Keratinocyte (primary cell): ENCODE measurements at regions not wholly inside any gene's neighbourhood (a gene's known extent, or its start where the extent isn't known, plus 50 kb on each side); places are given as distances from the start of the nearest gene placed in this dataset.

ENCODE experiments used
- DNase-seq: peaks from one replicate; pipeline ENCODE4 v3.0.0-alpha.2; 2011; ENCODE audit warnings: low read depth, missing footprints, low spot score
- FAIRE-seq: peaks from 2 replicates; lab custom pipeline; 2011; peaks lifted over from hg19 to GRCh38; lab: Jason Lieb, UNC
- H2AFZ ChIP-seq: 2 replicates; pipeline ENCODE4 v1.6.0; 2012; ENCODE audit warnings: low read length, control low read depth, inconsistent platforms; ENCODE audit not compliant: control insufficient read depth
- H3K27ac ChIP-seq: 2 replicates; pipeline ENCODE4 v1.5.1; 2011; ENCODE audit warnings: low read length; ENCODE audit not compliant: control insufficient read depth, insufficient read depth
- H3K27me3 ChIP-seq: 3 replicates; pipeline ENCODE4 v1.6.0; 2011; ENCODE audit warnings: low read length; ENCODE audit not compliant: control insufficient read depth, insufficient read depth; ENCODE audit errors: extremely low read depth
- H3K36me3 ChIP-seq, 2 experiments: 2 replicates in 1 of 2; 3 replicates in 1 of 2; pipeline ENCODE4 v1.5.1; 2011; ENCODE audit warnings: low read length in 2 of 2, mild to moderate bottlenecking in 1 of 2; ENCODE audit not compliant: control insufficient read depth in 2 of 2, insufficient read depth in 2 of 2; ENCODE audit errors: extremely low read depth in 1 of 2
- H3K4me1 ChIP-seq: 3 replicates; pipeline ENCODE4 v1.5.1; 2011; ENCODE audit warnings: low read length; ENCODE audit not compliant: control insufficient read depth, insufficient read depth; ENCODE audit errors: extremely low read depth
- H3K4me2 ChIP-seq: 3 replicates; pipeline ENCODE4 v1.6.0; 2011; ENCODE audit warnings: low read depth, low read length; ENCODE audit not compliant: control insufficient read depth, insufficient read depth; ENCODE audit errors: extremely low read depth
- H3K4me3 ChIP-seq, 3 experiments: fragments of 200-600 bp in 1 of 3; sonication (generic) in 1 of 3; 2 replicates in 2 of 3; 3 replicates in 1 of 3; pipeline ENCODE4 v1.5.1; 2011 to 2016; ENCODE audit warnings: low read length in 3 of 3, mild to moderate bottlenecking in 3 of 3, control low read depth in 2 of 3, inconsistent platforms in 1 of 3, low read depth in 1 of 3, mixed read lengths in 1 of 3, mixed run types in 1 of 3, moderate library complexity in 1 of 3; ENCODE audit not compliant: control insufficient read depth in 2 of 3, insufficient read depth in 2 of 3; ENCODE audit errors: extremely low read depth in 1 of 3
- H3K79me2 ChIP-seq: 2 replicates; pipeline ENCODE4 v1.6.0; 2012; ENCODE audit warnings: low read length; ENCODE audit not compliant: control insufficient read depth, insufficient read depth
- H3K9ac ChIP-seq: 3 replicates; pipeline ENCODE4 v1.6.0; 2011; ENCODE audit warnings: low read length; ENCODE audit not compliant: control insufficient read depth, insufficient read depth; ENCODE audit errors: extremely low read depth
- H3K9me1 ChIP-seq: 3 replicates; pipeline ENCODE4 v1.6.0; 2011; ENCODE audit warnings: low read length; ENCODE audit not compliant: control insufficient read depth, insufficient read depth; ENCODE audit errors: extremely low read depth
- H3K9me3 ChIP-seq: 2 replicates; pipeline ENCODE4 v1.5.1; 2012; ENCODE audit warnings: low read depth, low read length; ENCODE audit not compliant: control insufficient read depth
- H4K20me1 ChIP-seq: 3 replicates; pipeline ENCODE4 v1.6.0; 2011; ENCODE audit warnings: low read length; ENCODE audit not compliant: control insufficient read depth, insufficient read depth; ENCODE audit errors: extremely low read depth
- EZH2 ChIP-seq: IDR thresholded peaks from one replicate; pipeline ENCODE4 v1.6.1; 2012; ENCODE audit warnings: inconsistent platforms, mild to moderate bottlenecking, low read length, moderate library complexity
- dilution Hi-C: fragments of 300-500 bp; cut with MboI; formaldehyde crosslinking; loops from one replicate; pipeline ENCODE4 v1.7.0; 2020; ENCODE audit warnings: low sequenced_read_pairs; ENCODE audit not compliant: extremely low pct_ligation_motif_present
- TF ChIP-seq, protein P1 (sequence below), 3 experiments: IDR thresholded peaks in 1 of 3; conservative IDR thresholded peaks in 1 of 3; optimal IDR thresholded peaks in 1 of 3; 2 replicates in 2 of 3; 3 replicates in 1 of 3; pipeline versions ENCODE3 to v1.5.1; 2011; ENCODE audit warnings: low read length in 3 of 3, mild to moderate bottlenecking in 3 of 3, moderate library complexity in 2 of 3, control low read depth in 1 of 3, inconsistent platforms in 1 of 3; ENCODE audit not compliant: insufficient read depth in 2 of 3; ENCODE audit errors: extremely low read depth in 1 of 3

- Histone ChIP-seq H3K79me2 (no peaks in the 10 kb centered on the region), H3K4me1 (no peaks in the 10 kb centered on the region), H3K36me3 (no peaks in the 10 kb centered on the region), H3K9me3 (no peaks in the 10 kb centered on the region), H3K27ac (no peak overlapping the region), H3K27me3 (peaks cover 4% of the 10 kb centered on the region), H3K4me3 (no peak overlapping the region), H4K20me1 (no peaks in the 10 kb centered on the region), H3K9ac (no peak overlapping the region), H2AFZ (no peak overlapping the region), H3K4me2 (no peak overlapping the region), H3K9me1 (no peaks in the 10 kb centered on the region)
- dilution Hi-C loops: no loop called here
- TF ChIP-seq EZH2: no peak
- TF ChIP-seq, protein P1, sequence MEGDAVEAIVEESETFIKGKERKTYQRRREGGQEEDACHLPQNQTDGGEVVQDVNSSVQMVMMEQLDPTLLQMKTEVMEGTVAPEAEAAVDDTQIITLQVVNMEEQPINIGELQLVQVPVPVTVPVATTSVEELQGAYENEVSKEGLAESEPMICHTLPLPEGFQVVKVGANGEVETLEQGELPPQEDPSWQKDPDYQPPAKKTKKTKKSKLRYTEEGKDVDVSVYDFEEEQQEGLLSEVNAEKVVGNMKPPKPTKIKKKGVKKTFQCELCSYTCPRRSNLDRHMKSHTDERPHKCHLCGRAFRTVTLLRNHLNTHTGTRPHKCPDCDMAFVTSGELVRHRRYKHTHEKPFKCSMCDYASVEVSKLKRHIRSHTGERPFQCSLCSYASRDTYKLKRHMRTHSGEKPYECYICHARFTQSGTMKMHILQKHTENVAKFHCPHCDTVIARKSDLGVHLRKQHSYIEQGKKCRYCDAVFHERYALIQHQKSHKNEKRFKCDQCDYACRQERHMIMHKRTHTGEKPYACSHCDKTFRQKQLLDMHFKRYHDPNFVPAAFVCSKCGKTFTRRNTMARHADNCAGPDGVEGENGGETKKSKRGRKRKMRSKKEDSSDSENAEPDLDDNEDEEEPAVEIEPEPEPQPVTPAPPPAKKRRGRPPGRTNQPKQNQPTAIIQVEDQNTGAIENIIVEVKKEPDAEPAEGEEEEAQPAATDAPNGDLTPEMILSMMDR (optimal IDR thresholded peaks at IDR 0.05 in 1 of 3, IDR thresholded peaks at IDR 0.05 in 1 of 3, conservative IDR thresholded peaks at IDR 0.05 in 1 of 3; ENCODE audit: extremely low read depth in 1 of 3, insufficient read depth in 2 of 3, low read length in 3 of 3): no peak
- FAIRE-seq (no peak), DNase-seq (no peak)
Observed at GRCh38 chr16:11447836-11448235, 102.6 kb downstream of the RMI2 start.

DNA sequence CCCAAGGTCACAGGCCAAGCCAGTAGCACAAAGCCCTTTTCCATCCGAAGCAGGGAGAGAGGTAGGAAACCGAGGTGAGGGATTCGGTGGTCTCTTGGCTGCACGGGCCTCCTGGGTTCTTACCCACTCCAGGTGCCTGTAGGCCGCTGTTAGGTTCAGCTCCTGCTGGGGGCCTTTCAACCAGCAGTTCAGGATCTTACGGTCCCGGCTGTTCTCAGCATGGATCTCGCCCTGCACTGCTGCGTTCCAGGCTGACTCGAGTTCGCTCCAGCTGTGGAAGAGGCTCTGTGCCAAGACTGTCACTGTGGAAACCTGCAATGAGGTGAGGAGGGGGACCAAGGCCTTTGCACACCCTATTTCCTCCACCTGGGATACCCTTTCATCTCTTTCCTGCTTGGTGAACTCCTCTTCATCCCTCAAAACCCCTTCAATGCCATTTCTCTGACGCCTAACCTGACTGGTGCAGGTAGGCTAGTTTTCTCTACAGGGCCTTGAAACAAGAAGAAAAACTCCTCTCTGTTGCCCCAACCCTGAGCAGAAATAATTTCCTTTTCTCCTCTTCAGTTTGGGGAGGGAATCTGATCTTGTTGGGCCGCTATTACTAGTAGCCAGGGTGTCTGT is 103.6 kb downstream of the RMI2 start:
- Histone ChIP-seq H3K27ac (no peak overlapping the region), H3K79me2 (no peaks in the 10 kb centered on the region), H3K36me3 (no peaks in the 10 kb centered on the region), H3K4me2 (no peak overlapping the region), H3K4me1 (no peaks in the 10 kb centered on the region), H3K4me3 (no peak overlapping the region), H3K27me3 (peaks cover 4% of the 10 kb centered on the region), H2AFZ (no peak overlapping the region), H3K9me1 (no peaks in the 10 kb centered on the region), H3K9me3 (no peaks in the 10 kb centered on the region), H3K9ac (no peak overlapping the region), H4K20me1 (no peaks in the 10 kb centered on the region)
- dilution Hi-C loops: no loop called here
- FAIRE-seq (no peak), DNase-seq (no peak)
- TF ChIP-seq EZH2: no peak
- TF ChIP-seq, protein P1 (optimal IDR thresholded peaks at IDR 0.05 in 1 of 3, IDR thresholded peaks at IDR 0.05 in 1 of 3, conservative IDR thresholded peaks at IDR 0.05 in 1 of 3; ENCODE audit: extremely low read depth in 1 of 3, insufficient read depth in 2 of 3, low read length in 3 of 3): no peak
